SKM-1 treated with dmso at 0.1 percent for 144 hours (cell line): ENCODE measurements at regions not wholly inside any gene's neighbourhood (a gene's known extent, or its start where the extent isn't known, plus 50 kb on each side); places are given as distances from the start of the nearest gene placed in this dataset.
"Not testable (repeated sequence)": the region's sequence is repeated elsewhere in the genome, so short reads cannot be mapped to it uniquely, and the experiment has no call there.

Source experiments
- DNase-seq: peaks from one replicate; lab custom pipeline; 2025; ENCODE audit not compliant: unreplicated experiment; lab: John Stamatoyannopoulos, UW

GRCh38 chr3:130569461-130570365, 52.7 kb downstream of the COL6A6 start:
- DNase-seq: no peak

DNA sequence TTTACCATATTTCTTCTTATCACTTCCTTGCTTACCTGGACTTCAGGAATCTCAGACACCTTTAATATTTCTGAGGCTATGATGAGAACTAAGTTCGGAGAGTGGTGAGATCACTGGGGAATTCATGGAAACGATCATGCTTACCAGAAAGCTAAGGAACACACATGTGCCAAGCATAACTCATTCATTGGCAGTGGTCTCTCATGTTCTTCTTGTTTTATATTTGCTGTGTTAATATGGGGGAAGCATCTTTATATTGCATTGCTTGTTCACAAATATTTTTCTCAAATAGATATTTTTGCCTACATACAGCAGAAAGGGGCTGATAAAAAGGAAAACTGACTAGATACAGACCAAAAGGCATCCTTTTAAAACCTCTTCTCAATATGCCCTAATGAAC, 55.8 kb downstream of the COL6A6 start:
- no peak for DNase-seq

DNA sequence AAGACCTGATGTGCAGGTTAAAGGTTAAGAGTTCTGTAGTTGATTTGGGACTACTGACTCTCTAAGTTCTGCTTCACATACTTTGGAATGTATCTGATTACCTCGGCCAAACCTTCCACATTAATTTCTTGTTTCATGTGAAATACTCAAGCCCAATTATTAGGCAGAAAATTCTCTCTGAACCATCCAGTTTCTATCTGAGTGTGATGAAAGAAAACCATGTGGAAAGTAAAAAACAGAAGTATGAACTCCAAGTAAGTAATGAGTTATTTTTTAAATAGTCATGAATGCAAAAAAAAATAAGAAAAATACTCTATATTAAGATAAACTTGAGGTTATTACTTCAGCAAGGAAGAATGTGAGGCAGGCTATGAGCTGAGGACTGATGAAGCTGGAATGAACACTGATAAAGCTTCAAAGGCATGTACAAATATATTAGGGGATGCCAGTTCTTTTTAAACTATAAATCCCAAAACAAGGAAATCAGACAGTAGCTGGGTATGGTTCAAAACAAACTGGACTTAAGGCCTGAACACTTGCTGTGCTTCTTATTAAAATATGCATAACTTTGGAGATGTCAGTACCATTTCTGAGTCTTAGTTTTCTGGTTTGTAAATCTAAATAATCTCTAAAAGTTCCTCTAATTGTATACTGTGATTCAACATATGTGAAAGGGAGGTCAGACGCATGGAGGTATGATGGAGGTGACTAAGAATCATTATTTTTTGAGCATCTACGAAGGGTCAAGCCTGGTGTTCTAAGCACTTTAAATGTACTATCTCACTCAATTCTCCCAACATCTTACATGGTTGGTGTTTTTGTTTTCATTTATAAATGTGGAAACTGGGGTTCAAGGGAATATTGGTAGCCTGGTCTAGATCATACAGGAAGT, 59.6 kb downstream of the COL6A6 start:
- no peak for DNase-seq

DNA sequence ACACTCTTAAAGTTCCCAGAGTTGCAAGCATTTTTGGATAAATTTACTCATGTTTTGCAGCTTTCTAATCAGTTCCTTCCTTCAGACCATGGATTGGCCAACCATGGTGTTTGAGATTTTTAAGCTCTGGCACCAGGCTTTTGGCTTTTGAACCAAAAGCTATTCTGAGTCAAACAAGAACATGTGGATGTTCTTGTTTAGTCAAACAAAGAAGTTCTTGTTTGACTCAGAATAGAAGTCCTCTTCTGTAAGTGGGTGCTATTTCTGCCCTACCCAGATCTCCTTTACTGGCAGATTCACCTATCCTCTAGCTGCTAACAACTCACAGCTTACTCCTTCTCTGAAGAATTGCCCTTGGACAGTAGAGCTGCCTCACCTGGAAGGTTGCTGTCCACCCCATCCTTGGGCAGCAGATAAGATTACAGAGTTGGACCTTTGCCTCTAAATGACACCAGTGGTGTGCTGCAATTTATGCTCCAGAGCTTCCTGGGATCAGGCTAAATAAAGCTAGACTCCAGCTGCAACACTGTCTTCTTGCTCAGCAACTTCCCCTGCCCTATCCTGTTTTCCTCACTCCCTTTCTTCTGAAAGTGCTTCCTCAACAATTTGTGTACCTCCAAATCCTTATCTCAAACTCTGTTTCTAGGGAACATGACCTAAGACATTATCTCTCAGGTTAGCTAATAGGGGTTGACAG, 65.6 kb downstream of the COL6A6 start:
- DNase-seq: no peak

DNA sequence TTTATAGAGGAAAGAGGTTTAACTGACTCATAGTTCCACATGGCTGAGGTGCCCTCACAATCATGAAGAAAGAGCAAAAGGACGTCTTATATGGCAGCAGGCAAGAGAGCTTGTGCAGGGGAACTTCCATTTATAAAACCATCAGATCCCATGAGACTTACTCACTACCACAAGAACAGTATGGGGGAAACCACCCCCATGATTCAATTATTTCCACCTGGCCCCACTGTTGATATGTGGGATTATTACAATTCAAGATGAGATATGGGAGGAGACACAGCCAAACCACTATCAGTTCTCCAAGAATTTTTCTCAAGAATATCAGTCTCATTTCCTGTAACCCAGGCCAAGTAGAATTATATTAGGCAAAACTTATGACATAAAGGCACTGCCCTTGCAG, 77.8 kb downstream of the COL6A6 start:
- not testable (repeated sequence) for DNase-seq

- no peak for DNase-seq
Measured at GRCh38 chr3:130596484-130596883, 79.5 kb downstream of the COL6A6 start.

DNA sequence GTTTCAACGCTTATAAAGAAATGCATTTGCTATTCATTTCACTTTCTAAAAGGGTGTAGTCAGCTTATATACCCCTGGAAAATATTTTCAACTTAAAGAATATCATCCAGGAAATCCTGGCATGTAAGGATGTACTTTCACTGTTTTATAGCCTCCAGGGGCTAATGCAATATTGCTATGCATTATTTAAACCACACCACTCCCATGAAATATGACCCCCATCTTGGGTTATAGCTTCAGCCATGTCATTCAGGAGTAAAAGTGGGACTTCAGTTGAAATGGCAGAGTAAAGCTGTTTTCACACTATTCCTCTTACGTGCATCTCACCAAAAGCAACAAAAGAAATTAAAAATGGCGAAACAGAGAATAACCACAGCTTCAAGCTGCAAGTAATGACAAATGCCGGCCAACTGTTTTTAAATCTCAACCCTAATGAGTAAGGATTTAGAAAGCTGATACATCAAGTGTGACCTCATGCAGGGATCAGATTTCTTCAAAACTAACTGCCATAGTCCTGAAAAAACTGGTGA, 84.5 kb downstream of the COL6A6 start:
- no peak for DNase-seq

DNA sequence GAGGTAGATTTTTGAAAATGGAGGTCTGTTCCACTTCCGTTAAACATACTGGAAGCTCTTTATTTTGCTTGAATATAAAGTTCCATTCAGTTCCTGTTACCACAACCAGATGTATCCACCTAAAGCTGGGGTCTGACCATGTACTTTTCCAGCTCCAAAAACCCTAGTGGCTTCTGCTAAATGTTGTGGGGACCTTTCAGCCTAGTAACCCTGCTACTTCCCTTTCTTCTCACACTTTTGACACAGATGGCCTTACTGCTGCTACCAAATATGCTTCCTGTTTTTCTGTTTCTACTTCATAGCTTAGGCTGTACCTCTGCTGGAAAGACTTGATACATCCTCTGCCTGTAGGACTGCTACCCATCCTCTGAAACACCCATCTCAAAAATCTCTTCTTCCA, 87.8 kb downstream of the COL6A6 start:
- peak; percentile 88 for DNase-seq

DNA sequence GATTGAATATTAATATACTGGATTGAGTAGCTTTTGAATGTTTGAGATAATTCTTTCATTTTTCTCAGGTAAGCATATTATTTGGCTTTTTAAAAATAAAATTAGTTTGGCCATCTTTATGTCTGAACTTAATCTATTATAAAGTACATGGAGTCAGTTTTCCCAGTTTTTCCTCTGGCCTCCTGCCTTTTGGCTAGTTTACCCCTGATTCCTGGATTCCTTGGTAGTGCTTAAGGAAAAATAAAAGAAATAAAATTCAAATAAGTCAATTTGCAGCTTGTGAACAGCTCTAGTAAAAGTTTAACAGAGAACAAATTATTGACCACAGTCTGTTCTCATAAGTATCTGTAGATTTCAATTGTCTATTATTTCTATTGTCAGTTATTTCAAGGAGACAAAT, 89.4 kb downstream of the COL6A6 start:
- no peak for DNase-seq

GRCh38 chr3:130607553-130608154, 90.7 kb downstream of the COL6A6 start:
- DNase-seq: no peak

GRCh38 chr3:130609166-130609979, 92.4 kb downstream of the COL6A6 start:
- no peak for DNase-seq

- no peak for DNase-seq
Measured at GRCh38 chr3:130619196-130619595, 102.2 kb downstream of the COL6A6 start.

GRCh38 chr3:130621824-130622223, 104.8 kb downstream of the COL6A6 start:
- DNase-seq: no peak

- no peak for DNase-seq
Measured at GRCh38 chr3:130626049-130626448, 109.1 kb downstream of the COL6A6 start.

GRCh38 chr3:130627143-130627855, 110.3 kb downstream of the COL6A6 start:
- no peak for DNase-seq

DNA sequence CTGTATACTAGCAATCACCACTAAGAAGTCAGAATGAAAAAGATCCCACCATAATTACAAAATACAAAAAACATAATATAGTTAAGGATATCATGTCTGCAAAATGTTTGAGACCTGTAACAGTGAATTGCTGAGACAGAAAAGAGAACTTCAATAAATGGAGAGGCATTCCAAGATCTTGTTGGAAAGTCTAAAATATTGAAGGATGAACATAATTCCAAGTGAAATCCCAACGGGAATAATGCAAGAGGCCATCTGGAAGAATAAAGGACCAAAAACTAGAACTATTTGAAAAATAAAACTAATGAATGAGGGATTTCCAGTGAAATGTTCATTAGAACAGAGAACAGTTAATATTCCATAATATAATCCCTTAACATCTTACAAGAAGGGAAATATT, 110.9 kb downstream of the COL6A6 start:
- DNase-seq: no peak
